HFFc6 (cell line): ENCODE measurements at regions not wholly inside any gene's neighbourhood (a gene's known extent, or its start where the extent isn't known, plus 50 kb on each side); places are given as distances from the start of the nearest gene placed in this dataset.

Experiments
- DNase-seq: peaks from one replicate; pipeline ENCODE4 v3.0.0-alpha.2; 2018
- H3K27ac Mint-ChIP-seq: 2 replicates; pipeline ENCODE4 v1.8.0; 2020; ENCODE audit warnings: mild to moderate bottlenecking, mixed read lengths
- H3K27me3 Mint-ChIP-seq: 2 replicates; pipeline ENCODE4 v1.8.0; 2021; ENCODE audit warnings: mild to moderate bottlenecking, moderate library complexity, mixed read lengths; ENCODE audit not compliant: insufficient read depth
- H3K36me3 Mint-ChIP-seq: 2 replicates; pipeline ENCODE4 v1.8.0; 2021; ENCODE audit warnings: low read depth, mixed read lengths
- H3K4me1 Mint-ChIP-seq: 2 replicates; pipeline ENCODE4 v1.8.0; 2020; ENCODE audit warnings: low read depth, mixed read lengths
- H3K4me3 Mint-ChIP-seq: 2 replicates; pipeline ENCODE4 v1.8.0; 2020; ENCODE audit warnings: mild to moderate bottlenecking, moderate library complexity, mixed read lengths
- H3K9me3 Mint-ChIP-seq: 2 replicates; pipeline ENCODE4 v1.8.0; 2020; ENCODE audit warnings: mild to moderate bottlenecking, mixed read lengths
- CTCF ChIP-seq: fragments of 200-600 bp; sonication (generic); IDR thresholded peaks from 2 replicates; pipeline ENCODE4 v1.5.0; 2021; ENCODE audit warnings: antibody characterized with exemption, mild to moderate bottlenecking

- H3K27me3 Mint-ChIP-seq: peaks cover 23% of the 10 kb centered on the region
- TF ChIP-seq CTCF: no peak
Measured at GRCh38 chr6:40891686-40892085, 147.3 kb downstream of the UNC5CL start.

GRCh38 chr6:40891131-40891530 is 147.9 kb downstream of the UNC5CL start:
- TF ChIP-seq CTCF: no peak
- Mint-ChIP-seq H3K27ac (no peak overlapping the region), H3K4me1 (peaks cover 6% of the 10 kb centered on the region; the same call in 1 of the 2 replicates), H3K4me3 (no peak overlapping the region), H3K9me3 (no peaks in the 10 kb centered on the region), H3K36me3 (no peaks in the 10 kb centered on the region), H3K27me3 (peaks cover 25% of the 10 kb centered on the region)
- no peak for DNase-seq

More at GRCh38 chr6:40891686-40892085, 147.3 kb downstream of the UNC5CL start:
- Mint-ChIP-seq H3K27ac (no peak overlapping the region), H3K36me3 (no peaks in the 10 kb centered on the region), H3K4me1 (peaks cover 6% of the 10 kb centered on the region; the same call in 1 of the 2 replicates), H3K9me3 (no peaks in the 10 kb centered on the region), H3K4me3 (no peak overlapping the region)
- no peak for DNase-seq

GRCh38 chr6:40889137-40889832 is 149.7 kb downstream of the UNC5CL start:
- no peaks in the 10 kb centered on the region for H3K4me1 Mint-ChIP-seq
- H3K36me3 Mint-ChIP-seq: no peaks in the 10 kb centered on the region
- DNase-seq: no peak
- H3K27ac Mint-ChIP-seq: no peak overlapping the region
- no peak overlapping the region for H3K4me3 Mint-ChIP-seq
- no peaks in the 10 kb centered on the region for H3K9me3 Mint-ChIP-seq
- TF ChIP-seq CTCF: no peak
- peaks cover 27% of the 10 kb centered on the region for H3K27me3 Mint-ChIP-seq

DNA sequence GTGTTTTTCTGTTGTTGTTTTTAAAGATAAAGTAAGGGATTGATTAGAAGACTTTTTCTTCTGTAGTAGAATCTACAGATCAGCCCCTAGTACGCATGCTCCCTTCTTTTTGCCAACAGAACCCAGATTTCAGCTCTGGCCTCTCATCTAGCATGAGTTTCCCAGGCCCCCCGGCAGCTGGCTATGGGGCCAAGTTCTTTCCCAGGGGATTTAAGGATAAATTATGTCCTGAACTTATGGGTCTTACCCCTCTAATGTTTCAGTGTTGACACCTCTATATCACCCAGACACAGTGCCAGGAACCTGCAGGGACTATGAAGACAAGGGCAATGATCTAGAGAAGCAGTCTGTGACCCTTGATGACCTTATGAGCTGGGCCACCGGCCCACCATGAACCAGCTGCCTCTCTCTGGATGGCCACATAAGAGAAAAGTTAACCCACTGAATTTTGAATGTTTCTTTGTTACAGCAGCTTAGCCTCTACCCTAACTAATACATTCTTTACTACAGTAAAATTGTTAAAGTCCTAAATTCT is 150.5 kb downstream of the UNC5CL start:
- TF ChIP-seq CTCF: no peak
- Mint-ChIP-seq H3K4me3 (no peak overlapping the region), H3K9me3 (no peaks in the 10 kb centered on the region), H3K4me1 (no peaks in the 10 kb centered on the region), H3K36me3 (no peaks in the 10 kb centered on the region), H3K27ac (no peak overlapping the region), H3K27me3 (peaks cover 31% of the 10 kb centered on the region)
- DNase-seq: no peak

- no peaks in the 10 kb centered on the region for H3K9me3 Mint-ChIP-seq
- no peak for TF ChIP-seq CTCF
- no peak overlapping the region for H3K27ac Mint-ChIP-seq
- H3K27me3 Mint-ChIP-seq: peaks cover 32% of the 10 kb centered on the region
- H3K36me3 Mint-ChIP-seq: no peaks in the 10 kb centered on the region
- no peak overlapping the region for H3K4me3 Mint-ChIP-seq
- H3K4me1 Mint-ChIP-seq: no peaks in the 10 kb centered on the region
- DNase-seq: no peak
Measured at GRCh38 chr6:40887792-40888340, 151.2 kb downstream of the UNC5CL start.
